Activated effector memory CD4-positive, alpha-beta T cell treated with anti-CD3 and anti-CD28 coated beads, Interleukin-2, amount 50 U/mL, for 16 hours (primary cell): ENCODE measurements at regions not wholly inside any gene's neighbourhood (a gene's known extent, or its start where the extent isn't known, plus 50 kb on each side); places are given as distances from the start of the nearest gene placed in this dataset.

Experiments used
- DNase-seq: peaks from one replicate; pipeline ENCODE4 v3.0.0-alpha.2; 2020

GRCh38 chr2:15720561-15721307, 129.1 kb downstream of the DDX1 start:
- no peak for DNase-seq

GRCh38 chr2:15721411-15722067, 129.9 kb downstream of the DDX1 start:
- no peak for DNase-seq

DNA sequence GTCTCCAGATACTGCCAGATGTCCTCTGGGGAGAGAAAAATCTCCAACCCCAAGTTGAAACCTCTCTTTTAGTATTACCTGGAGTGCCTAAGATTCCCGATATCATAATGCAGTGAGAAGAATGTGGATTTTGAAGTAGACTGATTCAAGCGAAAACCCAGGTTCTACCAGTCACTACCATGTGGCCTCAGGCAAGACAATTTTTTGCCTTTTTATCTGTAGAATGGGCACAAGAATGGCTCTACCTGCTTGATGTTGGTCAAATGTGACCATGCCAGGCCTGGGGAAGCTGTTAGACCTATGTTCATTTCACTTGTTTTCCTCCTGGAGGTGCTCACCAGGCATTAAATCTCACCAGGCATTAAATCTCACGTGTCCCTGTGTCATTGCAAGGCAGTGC, 131.3 kb downstream of the DDX1 start:
- no peak for DNase-seq

GRCh38 chr2:15724235-15724634, 132.6 kb downstream of the DDX1 start:
- DNase-seq = no peak

- DNase-seq = no peak
These were observed 133.6 kb downstream of the DDX1 start for GRCh38 chr2:15725101-15725781.

DNA sequence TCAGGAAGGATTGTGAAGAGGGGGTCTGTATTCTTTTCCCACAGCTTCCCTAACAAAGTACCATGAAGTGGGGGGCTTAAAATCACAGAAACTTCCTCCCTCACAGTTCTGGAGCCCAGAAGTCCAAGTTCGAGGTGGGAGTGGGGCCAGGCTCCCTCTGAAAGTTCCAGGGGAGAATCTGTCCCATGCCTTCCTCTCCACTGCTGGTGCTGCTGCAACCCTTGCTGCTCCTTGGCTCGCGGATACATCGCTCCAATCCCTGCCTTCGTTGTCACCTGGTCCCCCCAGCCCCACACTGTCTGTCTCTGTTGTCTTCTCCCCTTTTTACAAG, 134.1 kb downstream of the DDX1 start:
- no peak for DNase-seq

- no peak for DNase-seq
These were observed 134.8 kb downstream of the DDX1 start for GRCh38 chr2:15726321-15727057.

- DNase-seq = no peak
These were observed 136.0 kb downstream of the DDX1 start for GRCh38 chr2:15727396-15728244.

GRCh38 chr2:15728245-15728938, 136.7 kb downstream of the DDX1 start:
- DNase-seq = no peak

GRCh38 chr2:15729001-15729400, 137.3 kb downstream of the DDX1 start:
- DNase-seq = no peak

GRCh38 chr2:15729709-15730544, 138.3 kb downstream of the DDX1 start:
- DNase-seq = no peak

GRCh38 chr2:15730545-15731212, 139.0 kb downstream of the DDX1 start:
- no peak for DNase-seq

- DNase-seq = no peak
These were observed 139.7 kb downstream of the DDX1 start for GRCh38 chr2:15731213-15731888.

DNA sequence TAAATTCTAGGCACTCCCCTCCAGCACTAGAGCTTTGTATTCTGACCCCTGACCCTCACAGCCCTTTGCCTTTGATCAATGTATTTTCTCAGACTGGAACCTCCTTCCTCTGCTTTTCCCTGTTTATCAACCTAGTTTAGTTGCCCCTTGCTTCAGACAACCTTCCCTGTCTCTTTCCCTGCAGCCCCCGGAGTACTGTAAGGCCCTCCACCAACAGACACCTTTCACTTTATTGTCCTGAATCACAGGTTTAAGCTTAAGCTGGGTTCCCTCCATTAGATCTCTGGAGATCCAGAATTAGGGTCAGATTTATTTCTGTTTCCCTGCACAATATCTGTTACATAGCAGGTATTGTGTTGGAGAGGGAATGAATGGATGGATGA, 140.2 kb downstream of the DDX1 start:
- no peak for DNase-seq

GRCh38 chr2:15732341-15733077, 140.8 kb downstream of the DDX1 start:
- DNase-seq = no peak

DNA sequence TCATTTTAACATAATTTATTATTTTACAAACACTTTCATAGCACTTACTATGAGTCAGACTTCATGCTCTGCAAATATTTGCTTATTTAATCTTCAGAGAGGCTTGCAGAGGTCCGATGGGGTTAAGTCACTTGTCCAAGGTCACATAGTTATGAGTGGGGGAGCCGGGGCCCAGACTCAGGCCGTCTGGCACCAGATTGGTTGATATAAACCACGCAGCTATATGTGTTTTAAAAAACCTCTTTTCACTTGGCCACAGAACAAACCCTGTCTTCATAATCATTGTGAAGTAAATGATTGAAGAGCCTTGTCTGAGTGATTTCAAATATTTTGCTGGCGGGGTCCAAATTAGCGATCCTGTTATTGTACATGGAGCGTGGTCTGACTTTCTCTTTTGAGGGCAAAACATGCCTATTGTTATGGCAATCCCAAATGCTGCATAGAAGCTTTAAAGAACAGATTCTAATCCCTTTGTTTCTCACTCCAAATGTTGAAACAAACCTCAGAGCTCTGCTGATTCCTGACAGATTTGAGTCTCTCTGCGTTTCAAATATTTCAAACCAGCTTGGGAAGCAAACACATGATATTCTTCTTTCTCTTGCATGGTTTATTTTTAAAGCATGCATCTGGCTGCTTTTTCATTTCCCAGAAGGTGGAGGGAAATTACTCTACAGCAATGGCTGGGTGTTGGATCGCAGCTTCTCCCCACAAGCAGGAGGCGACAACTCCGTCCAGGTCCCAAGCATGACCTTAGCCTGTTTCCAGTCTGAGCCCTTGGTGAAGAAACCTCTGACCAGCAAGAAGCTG, 142.4 kb downstream of the DDX1 start:
- DNase-seq = no peak

- DNase-seq = no peak
These were observed 143.2 kb downstream of the DDX1 start for GRCh38 chr2:15734674-15735483.
